ENCODE measurements at regions not wholly inside any gene's neighbourhood (a gene's known extent, or its start where the extent isn't known, plus 50 kb on each side); places are given as distances from the start of the nearest gene placed in this dataset.

DNA sequence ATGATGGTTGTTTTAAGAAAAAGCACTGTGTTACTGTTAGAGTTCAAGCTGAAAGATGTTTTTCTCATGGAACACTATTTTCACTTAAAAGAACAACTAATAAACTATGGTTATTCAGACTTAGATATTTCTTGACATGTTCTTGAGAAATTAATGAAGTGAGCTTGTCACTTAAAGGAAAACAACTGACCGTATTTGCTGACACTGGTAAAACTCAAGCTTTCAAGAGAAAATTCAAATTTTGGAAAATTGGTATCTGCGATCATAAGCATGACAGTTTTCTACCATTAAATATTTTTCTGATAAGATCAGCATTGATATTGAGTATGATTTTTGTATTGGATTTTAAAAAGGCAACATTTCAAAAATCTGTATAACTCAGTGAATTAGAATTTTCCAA is 549.5 kb upstream of the ACTRT1 start:
- H3K36me3 ChIP-seq (replicated peaks; ENCODE audit: insufficient read depth, low read depth) = no peaks in the 10 kb centered on the region
- no peak for TF ChIP-seq EZH2 (IDR thresholded peaks at IDR 0.05; ENCODE audit: borderline replicate concordance)
- TF ChIP-seq EZH2phosphoT487 (IDR thresholded peaks at IDR 0.05; ENCODE audit: low read depth, severe bottlenecking, unreplicated experiment) = no peak
- TF ChIP-seq, protein P1, sequence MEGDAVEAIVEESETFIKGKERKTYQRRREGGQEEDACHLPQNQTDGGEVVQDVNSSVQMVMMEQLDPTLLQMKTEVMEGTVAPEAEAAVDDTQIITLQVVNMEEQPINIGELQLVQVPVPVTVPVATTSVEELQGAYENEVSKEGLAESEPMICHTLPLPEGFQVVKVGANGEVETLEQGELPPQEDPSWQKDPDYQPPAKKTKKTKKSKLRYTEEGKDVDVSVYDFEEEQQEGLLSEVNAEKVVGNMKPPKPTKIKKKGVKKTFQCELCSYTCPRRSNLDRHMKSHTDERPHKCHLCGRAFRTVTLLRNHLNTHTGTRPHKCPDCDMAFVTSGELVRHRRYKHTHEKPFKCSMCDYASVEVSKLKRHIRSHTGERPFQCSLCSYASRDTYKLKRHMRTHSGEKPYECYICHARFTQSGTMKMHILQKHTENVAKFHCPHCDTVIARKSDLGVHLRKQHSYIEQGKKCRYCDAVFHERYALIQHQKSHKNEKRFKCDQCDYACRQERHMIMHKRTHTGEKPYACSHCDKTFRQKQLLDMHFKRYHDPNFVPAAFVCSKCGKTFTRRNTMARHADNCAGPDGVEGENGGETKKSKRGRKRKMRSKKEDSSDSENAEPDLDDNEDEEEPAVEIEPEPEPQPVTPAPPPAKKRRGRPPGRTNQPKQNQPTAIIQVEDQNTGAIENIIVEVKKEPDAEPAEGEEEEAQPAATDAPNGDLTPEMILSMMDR (IDR thresholded peaks at IDR 0.05; ENCODE audit: poor library complexity) = no peak
- no peak overlapping the region for H3K4me2 ChIP-seq
- no peaks in the 10 kb centered on the region for H3K4me1 ChIP-seq (ENCODE audit: insufficient read depth)
- H3K27me3 ChIP-seq = no peaks in the 10 kb centered on the region
- H3K27ac ChIP-seq = no peak overlapping the region
- H3K4me3 ChIP-seq = no peak overlapping the region
- no peaks in the 10 kb centered on the region for H3K79me2 ChIP-seq
- WGBS (ENCODE audit: low lambda C conversion rate, missing lambda C conversion rate) = 86% methylated on average over 2 of the region's 2 CpGs
- H2AFZ ChIP-seq = no peak overlapping the region
- no peaks in the 10 kb centered on the region for H4K20me1 ChIP-seq (ENCODE audit: insufficient read depth, poor library complexity, severe bottlenecking)
- no peaks in the 10 kb centered on the region for H3K9me3 ChIP-seq (ENCODE audit: low read depth)
- DNase-seq (ENCODE audit: low spot score) = no peak
- no peaks in the 10 kb centered on the region for H3K9me2 ChIP-seq (replicated peaks; ENCODE audit: insufficient read depth)

DNA sequence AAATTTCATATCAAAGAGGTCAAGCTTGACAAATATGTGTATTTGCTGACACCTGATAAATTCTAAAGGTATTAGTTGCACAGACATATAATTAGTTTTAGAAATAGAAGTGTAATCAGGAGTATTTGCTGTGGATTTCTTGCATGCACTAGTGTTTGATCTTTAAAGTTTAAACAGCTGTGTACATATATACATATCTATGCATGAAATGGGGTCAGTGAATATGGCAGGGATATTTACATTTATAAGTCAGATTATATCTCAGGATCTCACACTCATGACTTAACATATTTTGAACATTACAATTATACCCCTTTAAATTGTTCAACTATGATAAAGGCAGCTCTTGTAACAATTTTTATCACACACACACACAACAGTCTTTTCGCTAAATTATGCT is 547.4 kb upstream of the ACTRT1 start:
- no peak overlapping the region for H3K4me2 ChIP-seq
- no peak for DNase-seq (ENCODE audit: low spot score)
- no peaks in the 10 kb centered on the region for H3K4me1 ChIP-seq (ENCODE audit: insufficient read depth)
- H3K27ac ChIP-seq = no peak overlapping the region
- H3K9me2 ChIP-seq (replicated peaks; ENCODE audit: insufficient read depth) = no peaks in the 10 kb centered on the region
- no peaks in the 10 kb centered on the region for H3K27me3 ChIP-seq
- H3K79me2 ChIP-seq = no peaks in the 10 kb centered on the region
- H2AFZ ChIP-seq = no peak overlapping the region
- H3K36me3 ChIP-seq (replicated peaks; ENCODE audit: insufficient read depth, low read depth) = no peaks in the 10 kb centered on the region
- no peaks in the 10 kb centered on the region for H3K9me3 ChIP-seq (ENCODE audit: low read depth)
- H3K4me3 ChIP-seq = no peak overlapping the region
- H4K20me1 ChIP-seq (ENCODE audit: insufficient read depth, poor library complexity, severe bottlenecking) = no peaks in the 10 kb centered on the region
- 59% methylated on average over 1 of the region's 1 CpG for WGBS (ENCODE audit: low lambda C conversion rate, missing lambda C conversion rate)
- TF ChIP-seq EZH2 (IDR thresholded peaks at IDR 0.05; ENCODE audit: borderline replicate concordance) (no peak), EZH2phosphoT487 (IDR thresholded peaks at IDR 0.05; ENCODE audit: low read depth, severe bottlenecking, unreplicated experiment) (no peak)
- TF ChIP-seq, protein P1 (IDR thresholded peaks at IDR 0.05; ENCODE audit: poor library complexity) = no peak

DNA sequence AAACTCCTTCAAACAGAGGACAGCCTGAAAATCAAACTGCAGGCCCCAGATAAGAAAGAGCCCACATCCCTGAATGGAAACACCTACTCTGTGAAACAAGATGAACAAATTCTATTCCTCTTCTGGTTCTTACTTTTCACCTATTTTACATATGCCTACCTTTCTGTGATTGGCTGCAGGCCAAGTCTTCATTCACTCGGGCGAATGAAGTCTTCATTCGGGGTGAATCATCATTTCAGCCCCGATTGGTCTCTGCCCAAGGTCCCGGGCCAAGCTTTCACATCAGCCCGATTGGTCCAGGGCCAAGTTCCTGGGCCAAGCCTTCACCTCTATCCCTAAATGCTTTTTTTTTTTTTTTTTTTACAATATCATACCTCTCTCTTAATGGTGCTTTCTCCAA is 529.8 kb upstream of the ACTRT1 start:
- H3K4me1 ChIP-seq (ENCODE audit: insufficient read depth) = no peaks in the 10 kb centered on the region
- no peaks in the 10 kb centered on the region for H3K79me2 ChIP-seq
- no peak for DNase-seq (ENCODE audit: low spot score)
- no peaks in the 10 kb centered on the region for H3K36me3 ChIP-seq (replicated peaks; ENCODE audit: insufficient read depth, low read depth)
- H3K9me3 ChIP-seq (ENCODE audit: low read depth) = no peaks in the 10 kb centered on the region
- no peaks in the 10 kb centered on the region for H4K20me1 ChIP-seq (ENCODE audit: insufficient read depth, poor library complexity, severe bottlenecking)
- no peak overlapping the region for H2AFZ ChIP-seq
- H3K4me2 ChIP-seq = no peak overlapping the region
- H3K4me3 ChIP-seq = no peak overlapping the region
- H3K9me2 ChIP-seq (replicated peaks; ENCODE audit: insufficient read depth) = no peaks in the 10 kb centered on the region
- no peaks in the 10 kb centered on the region for H3K27me3 ChIP-seq
- TF ChIP-seq EZH2 (IDR thresholded peaks at IDR 0.05; ENCODE audit: borderline replicate concordance) (no peak), EZH2phosphoT487 (IDR thresholded peaks at IDR 0.05; ENCODE audit: low read depth, severe bottlenecking, unreplicated experiment) (no peak)
- TF ChIP-seq, protein P1 (IDR thresholded peaks at IDR 0.05; ENCODE audit: poor library complexity) = no peak
- no peak overlapping the region for H3K27ac ChIP-seq
- 74% methylated on average over 6 of the region's 6 CpGs for WGBS (ENCODE audit: low lambda C conversion rate, missing lambda C conversion rate)

DNA sequence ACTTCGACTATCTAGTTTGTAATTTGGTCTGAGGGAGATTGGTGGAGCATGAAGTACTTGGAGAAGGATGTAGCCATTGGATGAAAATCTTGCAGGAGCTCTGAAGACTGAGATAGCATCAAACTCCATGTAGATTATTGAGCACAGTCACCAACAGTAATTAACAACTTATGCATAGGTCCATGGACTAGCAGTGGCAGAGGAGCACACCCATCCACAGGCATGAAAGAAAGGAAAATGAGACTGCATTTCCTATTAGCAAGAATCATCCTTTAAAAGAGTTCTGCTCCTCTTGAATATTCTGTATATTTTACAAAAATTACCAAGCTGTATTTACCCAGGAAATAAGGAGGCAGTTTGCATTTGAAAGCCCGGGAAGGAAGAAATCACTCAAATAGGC is 529.4 kb upstream of the ACTRT1 start:
- no peaks in the 10 kb centered on the region for H4K20me1 ChIP-seq (ENCODE audit: insufficient read depth, poor library complexity, severe bottlenecking)
- no peak for DNase-seq (ENCODE audit: low spot score)
- H3K4me1 ChIP-seq (ENCODE audit: insufficient read depth) = no peaks in the 10 kb centered on the region
- H3K9me3 ChIP-seq (ENCODE audit: low read depth) = no peaks in the 10 kb centered on the region
- TF ChIP-seq EZH2phosphoT487 (IDR thresholded peaks at IDR 0.05; ENCODE audit: low read depth, severe bottlenecking, unreplicated experiment) (no peak), EZH2 (IDR thresholded peaks at IDR 0.05; ENCODE audit: borderline replicate concordance) (no peak)
- TF ChIP-seq, protein P1 (IDR thresholded peaks at IDR 0.05; ENCODE audit: poor library complexity) = no peak
- 64% methylated on average over 2 of the region's 2 CpGs for WGBS (ENCODE audit: low lambda C conversion rate, missing lambda C conversion rate)
- H3K4me3 ChIP-seq = no peak overlapping the region
- H3K36me3 ChIP-seq (replicated peaks; ENCODE audit: insufficient read depth, low read depth) = no peaks in the 10 kb centered on the region
- H2AFZ ChIP-seq = no peak overlapping the region
- H3K27me3 ChIP-seq = no peaks in the 10 kb centered on the region
- H3K4me2 ChIP-seq = no peak overlapping the region
- H3K79me2 ChIP-seq = no peaks in the 10 kb centered on the region
- H3K27ac ChIP-seq = no peak overlapping the region
- no peaks in the 10 kb centered on the region for H3K9me2 ChIP-seq (replicated peaks; ENCODE audit: insufficient read depth)

Data from hepatocyte (in vitro differentiated cells).